HG03095 (cell line): ENCODE measurements at regions not wholly inside any gene's neighbourhood (a gene's known extent, or its start where the extent isn't known, plus 50 kb on each side); places are given as distances from the start of the nearest gene placed in this dataset.
"Not testable (repeated sequence)": the region's sequence is repeated elsewhere in the genome, so short reads cannot be mapped to it uniquely, and the experiment has no call there.

Source experiments
- ATAC-seq: cut with Tn5 transposase; IDR thresholded peaks from one replicate; pipeline ENCODE4 v1.9.1; 2021; ENCODE audit warnings: moderate library complexity; ENCODE audit not compliant: unreplicated experiment

- ATAC-seq: no peak
Measured at GRCh38 chr2:59761966-59762365, 791.5 kb downstream of the BCL11A start.

GRCh38 chr2:59756150-59756549, 797.3 kb downstream of the BCL11A start:
- ATAC-seq: no peak

- no peak for ATAC-seq
Measured at GRCh38 chr2:59754011-59754735, 799.3 kb downstream of the BCL11A start.

GRCh38 chr2:59752512-59752911, 800.9 kb downstream of the BCL11A start:
- no peak for ATAC-seq

GRCh38 chr2:59752071-59752470, 801.4 kb downstream of the BCL11A start:
- no peak for ATAC-seq

GRCh38 chr2:59751214-59751613, 802.2 kb downstream of the BCL11A start:
- ATAC-seq: not testable (repeated sequence)

GRCh38 chr2:59746291-59746690, 807.2 kb downstream of the BCL11A start:
- no peak for ATAC-seq

- no peak for ATAC-seq
Measured at GRCh38 chr2:59745085-59745484, 808.4 kb downstream of the BCL11A start.

GRCh38 chr2:59744436-59744835, 809.0 kb downstream of the BCL11A start:
- ATAC-seq: no peak

- ATAC-seq: no peak
Measured at GRCh38 chr2:59741840-59742239, 811.6 kb downstream of the BCL11A start.

- no peak for ATAC-seq
Measured at GRCh38 chr2:59739166-59739565, 814.3 kb downstream of the BCL11A start.

- no peak for ATAC-seq
Measured at GRCh38 chr2:59737299-59737698, 816.2 kb downstream of the BCL11A start.

- ATAC-seq: no peak
Measured at GRCh38 chr2:59734743-59735142, 818.7 kb downstream of the BCL11A start.

GRCh38 chr2:59733970-59734369, 819.5 kb downstream of the BCL11A start:
- no peak for ATAC-seq

GRCh38 chr2:59733567-59733930, 819.9 kb downstream of the BCL11A start:
- no peak for ATAC-seq

GRCh38 chr2:59732871-59733566, 820.4 kb downstream of the BCL11A start:
- ATAC-seq: no peak

GRCh38 chr2:59727121-59727590, 826.3 kb downstream of the BCL11A start:
- no peak for ATAC-seq

GRCh38 chr2:59726228-59727120, 827.0 kb downstream of the BCL11A start:
- ATAC-seq: no peak

- ATAC-seq: no peak
Measured at GRCh38 chr2:59724746-59725145, 828.7 kb downstream of the BCL11A start.

- no peak for ATAC-seq
Measured at GRCh38 chr2:59720296-59720866, 833.1 kb downstream of the BCL11A start.

- no peak for ATAC-seq
Measured at GRCh38 chr2:59713577-59713976, 839.9 kb downstream of the BCL11A start.
